Loucy (cell line): ENCODE measurements at regions not wholly inside any gene's neighbourhood (a gene's known extent, or its start where the extent isn't known, plus 50 kb on each side); places are given as distances from the start of the nearest gene placed in this dataset.

Experiments
- EZH2phosphoT487 ChIP-seq: fragments of 200-600 bp; IDR thresholded peaks from 2 replicates; pipeline ENCODE4 v1.6.1; 2018; ENCODE audit warnings: antibody characterized with exemption, mild to moderate bottlenecking, moderate library complexity, borderline replicate concordance
- TF ChIP-seq, protein P1 (sequence below): fragments of 200-600 bp; sonication (generic); conservative IDR thresholded peaks from 2 replicates; pipeline ENCODE4 v1.5.1; 2014; ENCODE audit warnings: mild to moderate bottlenecking, antibody characterized with exemption, low read length

DNA sequence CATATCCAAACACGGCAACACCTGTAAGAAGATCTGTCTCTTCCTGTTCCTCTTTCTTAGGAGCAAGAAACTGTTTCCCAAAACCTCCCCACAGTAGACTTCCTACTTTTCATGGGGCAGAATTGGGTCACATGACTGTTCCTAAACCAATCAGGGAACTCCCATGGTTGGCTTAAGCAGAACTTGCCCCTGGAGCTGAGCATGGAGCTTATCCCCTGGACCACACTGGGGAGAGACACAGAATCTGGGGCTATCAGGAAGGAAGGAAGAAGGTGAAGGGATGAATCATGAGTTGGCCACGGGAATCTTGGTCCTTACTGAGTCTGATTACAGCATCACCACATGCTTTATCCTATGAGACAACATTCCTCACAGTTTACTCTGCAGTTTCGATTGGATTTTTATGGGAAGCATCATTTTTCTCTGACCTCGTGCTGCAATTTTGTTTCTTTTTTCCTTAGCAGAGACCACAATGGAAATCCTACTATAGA, 81.8 kb downstream of the CDC7 start:
- TF ChIP-seq, protein P1, sequence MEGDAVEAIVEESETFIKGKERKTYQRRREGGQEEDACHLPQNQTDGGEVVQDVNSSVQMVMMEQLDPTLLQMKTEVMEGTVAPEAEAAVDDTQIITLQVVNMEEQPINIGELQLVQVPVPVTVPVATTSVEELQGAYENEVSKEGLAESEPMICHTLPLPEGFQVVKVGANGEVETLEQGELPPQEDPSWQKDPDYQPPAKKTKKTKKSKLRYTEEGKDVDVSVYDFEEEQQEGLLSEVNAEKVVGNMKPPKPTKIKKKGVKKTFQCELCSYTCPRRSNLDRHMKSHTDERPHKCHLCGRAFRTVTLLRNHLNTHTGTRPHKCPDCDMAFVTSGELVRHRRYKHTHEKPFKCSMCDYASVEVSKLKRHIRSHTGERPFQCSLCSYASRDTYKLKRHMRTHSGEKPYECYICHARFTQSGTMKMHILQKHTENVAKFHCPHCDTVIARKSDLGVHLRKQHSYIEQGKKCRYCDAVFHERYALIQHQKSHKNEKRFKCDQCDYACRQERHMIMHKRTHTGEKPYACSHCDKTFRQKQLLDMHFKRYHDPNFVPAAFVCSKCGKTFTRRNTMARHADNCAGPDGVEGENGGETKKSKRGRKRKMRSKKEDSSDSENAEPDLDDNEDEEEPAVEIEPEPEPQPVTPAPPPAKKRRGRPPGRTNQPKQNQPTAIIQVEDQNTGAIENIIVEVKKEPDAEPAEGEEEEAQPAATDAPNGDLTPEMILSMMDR, result no peak
- TF ChIP-seq EZH2phosphoT487, result no peak
